ENCODE measurements at regions not wholly inside any gene's neighbourhood (a gene's known extent, or its start where the extent isn't known, plus 50 kb on each side); places are given as distances from the start of the nearest gene placed in this dataset.

DNA sequence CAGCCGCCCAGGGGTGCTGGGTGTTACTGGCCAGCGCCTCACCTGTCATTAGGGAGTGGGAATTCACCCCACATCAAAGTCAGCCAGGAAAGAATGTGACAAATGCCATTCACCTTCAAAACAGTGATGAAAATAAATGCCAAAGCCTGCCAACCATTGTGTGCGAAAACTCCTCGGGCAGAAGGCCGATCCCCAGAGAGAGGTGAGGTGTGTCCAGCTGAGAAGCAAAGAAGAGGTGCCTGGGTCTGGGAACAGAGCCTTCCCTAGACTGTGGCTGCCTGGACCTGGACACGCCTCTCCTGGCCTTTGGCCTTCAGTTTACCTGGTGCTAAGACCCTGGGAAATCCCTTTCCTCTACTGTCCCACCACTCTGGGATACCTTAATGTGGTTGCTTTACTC, 142.7 kb downstream of the CYP26B1 start:
- Histone ChIP-seq H3K4me2 (no peak overlapping the region), H3K4me3 (no peak overlapping the region), H3F3A (ENCODE audit: low read depth) (no peaks in the 10 kb centered on the region), H3K27me3 (no peaks in the 10 kb centered on the region), H3K36me3 (no peaks in the 10 kb centered on the region), H3K79me2 (ENCODE audit: low read depth) (no peaks in the 10 kb centered on the region), H3K9ac (no peak overlapping the region), H4K20me1 (ENCODE audit: low read depth) (no peaks in the 10 kb centered on the region), H2AFZ (replicated peaks) (no peak overlapping the region), H3K4me1 (no peaks in the 10 kb centered on the region), H3K27ac (no peak overlapping the region), H3K9me3 (ENCODE audit: low read depth) (no peaks in the 10 kb centered on the region)
- Mint-ChIP-seq H3K27ac (no peak overlapping the region), H3K4me1 (peaks cover 9% of the 10 kb centered on the region), H3K9me3 (no peaks in the 10 kb centered on the region), H3K36me3 (no peaks in the 10 kb centered on the region), H3K27me3 (ENCODE audit: insufficient read depth, low read depth) (no peaks in the 10 kb centered on the region), H3K4me3 (no peak overlapping the region)
- TF ChIP-seq, protein P1, sequence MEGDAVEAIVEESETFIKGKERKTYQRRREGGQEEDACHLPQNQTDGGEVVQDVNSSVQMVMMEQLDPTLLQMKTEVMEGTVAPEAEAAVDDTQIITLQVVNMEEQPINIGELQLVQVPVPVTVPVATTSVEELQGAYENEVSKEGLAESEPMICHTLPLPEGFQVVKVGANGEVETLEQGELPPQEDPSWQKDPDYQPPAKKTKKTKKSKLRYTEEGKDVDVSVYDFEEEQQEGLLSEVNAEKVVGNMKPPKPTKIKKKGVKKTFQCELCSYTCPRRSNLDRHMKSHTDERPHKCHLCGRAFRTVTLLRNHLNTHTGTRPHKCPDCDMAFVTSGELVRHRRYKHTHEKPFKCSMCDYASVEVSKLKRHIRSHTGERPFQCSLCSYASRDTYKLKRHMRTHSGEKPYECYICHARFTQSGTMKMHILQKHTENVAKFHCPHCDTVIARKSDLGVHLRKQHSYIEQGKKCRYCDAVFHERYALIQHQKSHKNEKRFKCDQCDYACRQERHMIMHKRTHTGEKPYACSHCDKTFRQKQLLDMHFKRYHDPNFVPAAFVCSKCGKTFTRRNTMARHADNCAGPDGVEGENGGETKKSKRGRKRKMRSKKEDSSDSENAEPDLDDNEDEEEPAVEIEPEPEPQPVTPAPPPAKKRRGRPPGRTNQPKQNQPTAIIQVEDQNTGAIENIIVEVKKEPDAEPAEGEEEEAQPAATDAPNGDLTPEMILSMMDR (IDR thresholded peaks at IDR 0.05), result no peak
- TF ChIP-seq EZH2phosphoT487 (IDR thresholded peaks at IDR 0.05), result no peak
- no peak for TF ChIP-seq EZH2 (IDR thresholded peaks at IDR 0.05)
- no peak for DNase-seq (ENCODE audit: low spot score)

DNA sequence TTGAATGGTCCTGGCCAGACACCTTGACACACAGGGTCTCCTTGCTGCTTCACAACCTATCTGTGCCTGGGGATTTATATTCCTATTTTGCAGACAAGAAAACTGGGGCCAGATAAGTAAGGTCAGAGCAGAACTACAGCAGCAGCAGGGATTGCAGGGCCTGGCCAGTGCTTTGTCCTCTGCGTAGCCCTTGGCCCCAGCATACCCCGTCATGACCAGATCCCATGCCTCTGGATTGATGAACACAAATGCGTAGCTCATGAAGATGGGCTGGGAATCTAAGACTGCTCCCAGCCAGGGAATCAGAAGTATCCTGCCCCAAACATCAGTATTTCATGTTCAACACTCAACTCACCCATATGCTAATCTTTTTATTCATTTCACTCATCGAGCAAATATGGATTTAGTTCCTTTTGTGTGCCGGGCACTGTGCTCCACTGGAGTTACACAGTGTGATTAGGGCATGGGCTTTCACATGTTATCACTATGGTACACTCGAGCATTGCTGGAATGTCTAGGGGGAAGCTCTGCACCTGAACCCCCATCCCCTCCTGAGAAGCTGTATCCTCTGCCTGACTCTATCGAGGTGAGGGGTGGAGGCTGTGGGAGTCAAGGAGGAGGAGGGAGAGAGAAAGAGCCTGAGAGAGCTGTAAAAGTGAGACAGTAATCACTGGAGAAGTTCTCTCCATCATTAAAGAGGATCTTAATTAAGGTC, 143.3 kb downstream of the CYP26B1 start:
- H3K4me1 ChIP-seq, result no peaks in the 10 kb centered on the region
- no peak overlapping the region for H3K4me2 ChIP-seq
- H3K9ac ChIP-seq, result no peak overlapping the region
- no peak overlapping the region for H2AFZ ChIP-seq (replicated peaks)
- no peaks in the 10 kb centered on the region for H3K36me3 ChIP-seq
- Mint-ChIP-seq H3K27ac (no peak overlapping the region), H3K4me3 (peak overlapping the region; percentile 24), H3K4me1 (peaks cover 9% of the 10 kb centered on the region), H3K27me3 (ENCODE audit: insufficient read depth, low read depth) (no peaks in the 10 kb centered on the region), H3K36me3 (no peaks in the 10 kb centered on the region), H3K9me3 (no peaks in the 10 kb centered on the region)
- no peak overlapping the region for H3K4me3 ChIP-seq
- no peak for DNase-seq (ENCODE audit: low spot score)
- no peaks in the 10 kb centered on the region for H3K9me3 ChIP-seq (ENCODE audit: low read depth)
- H3F3A ChIP-seq (ENCODE audit: low read depth), result no peaks in the 10 kb centered on the region
- H4K20me1 ChIP-seq (ENCODE audit: low read depth), result no peaks in the 10 kb centered on the region
- no peaks in the 10 kb centered on the region for H3K79me2 ChIP-seq (ENCODE audit: low read depth)
- TF ChIP-seq EZH2 (IDR thresholded peaks at IDR 0.05) (no peak), EZH2phosphoT487 (IDR thresholded peaks at IDR 0.05) (no peak)
- TF ChIP-seq, protein P1 (IDR thresholded peaks at IDR 0.05), result no peak
- H3K27me3 ChIP-seq, result no peaks in the 10 kb centered on the region
- no peak overlapping the region for H3K27ac ChIP-seq

DNA sequence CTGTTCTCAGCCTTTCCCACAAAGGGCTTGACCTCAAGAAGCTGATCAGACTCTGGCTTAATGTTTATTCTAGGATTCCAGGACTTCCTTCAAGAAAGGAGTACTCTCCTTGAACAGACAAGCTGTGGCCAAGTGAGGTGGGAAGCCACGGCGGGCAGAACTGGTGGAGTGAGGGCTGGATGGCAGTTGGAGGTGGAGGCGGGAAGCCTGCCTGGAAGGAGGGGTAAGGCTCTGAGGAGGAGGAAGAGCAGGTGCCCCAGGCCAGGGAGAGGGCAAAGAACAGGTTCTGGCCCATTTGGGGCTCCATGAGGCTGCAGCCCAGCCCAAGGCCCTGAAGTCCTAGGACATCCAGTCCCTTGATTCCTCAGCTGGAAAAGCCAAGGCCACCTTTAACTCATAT, 143.9 kb downstream of the CYP26B1 start:
- H3K4me1 ChIP-seq, result no peaks in the 10 kb centered on the region
- Mint-ChIP-seq H3K36me3 (no peaks in the 10 kb centered on the region), H3K4me1 (peaks cover 9% of the 10 kb centered on the region), H3K9me3 (no peaks in the 10 kb centered on the region), H3K27ac (no peak overlapping the region), H3K4me3 (no peak overlapping the region), H3K27me3 (ENCODE audit: insufficient read depth, low read depth) (no peaks in the 10 kb centered on the region)
- no peaks in the 10 kb centered on the region for H3K9me3 ChIP-seq (ENCODE audit: low read depth)
- H3K79me2 ChIP-seq (ENCODE audit: low read depth), result no peaks in the 10 kb centered on the region
- TF ChIP-seq, protein P1 (IDR thresholded peaks at IDR 0.05), result no peak
- TF ChIP-seq EZH2 (IDR thresholded peaks at IDR 0.05) (no peak), EZH2phosphoT487 (IDR thresholded peaks at IDR 0.05) (no peak)
- no peak overlapping the region for H3K9ac ChIP-seq
- H3K27me3 ChIP-seq, result no peaks in the 10 kb centered on the region
- H3K27ac ChIP-seq, result no peak overlapping the region
- no peak overlapping the region for H3K4me2 ChIP-seq
- H3K36me3 ChIP-seq, result no peaks in the 10 kb centered on the region
- DNase-seq (ENCODE audit: low spot score), result no peak
- H4K20me1 ChIP-seq (ENCODE audit: low read depth), result no peaks in the 10 kb centered on the region
- no peak overlapping the region for H3K4me3 ChIP-seq
- no peaks in the 10 kb centered on the region for H3F3A ChIP-seq (ENCODE audit: low read depth)
- H2AFZ ChIP-seq (replicated peaks), result no peak overlapping the region

All from neural progenitor cell (in vitro differentiated cells).